Activated T-cell treated with anti-CD3 and anti-CD28 coated beads, Interleukin-2, amount 50 U/mL, for 4 hours (primary cell): ENCODE measurements at regions not wholly inside any gene's neighbourhood (a gene's known extent, or its start where the extent isn't known, plus 50 kb on each side); places are given as distances from the start of the nearest gene placed in this dataset.
"Not testable (repeated sequence)": the region's sequence is repeated elsewhere in the genome, so short reads cannot be mapped to it uniquely, and the experiment has no call there.

Experiments
- ATAC-seq, 2 donors: fragments of 200-7000 bp; cut with Tn5 transposase; one replicate each; pipeline ENCODE4 v1.10.0; 2021
- DNase-seq: peaks from one replicate; pipeline ENCODE4 v3.0.0-alpha.2; 2020
- H3K27me3 Mint-ChIP-seq: one replicate; pipeline ENCODE4 v1.8.0; 2021; ENCODE audit warnings: low read depth, mixed read lengths
- H3K36me3 Mint-ChIP-seq: one replicate; pipeline ENCODE4 v1.8.0; 2022; ENCODE audit warnings: mixed read lengths; ENCODE audit not compliant: insufficient read depth
- H3K4me1 Mint-ChIP-seq: one replicate; pipeline ENCODE4 v1.8.0; 2021; ENCODE audit warnings: low read depth, mixed read lengths
- H3K4me3 Mint-ChIP-seq: one replicate; pipeline ENCODE4 v1.8.0; 2021; ENCODE audit warnings: mild to moderate bottlenecking, moderate library complexity, mixed read lengths
- H3K9me3 Mint-ChIP-seq: one replicate; pipeline ENCODE4 v1.8.0; 2021; ENCODE audit warnings: mixed read lengths

- no peaks in the 10 kb centered on the region for H3K9me3 Mint-ChIP-seq
- peaks cover 15% of the 10 kb centered on the region for H3K27me3 Mint-ChIP-seq
- DNase-seq (no peak), ATAC-seq (no peak)
- no peaks in the 10 kb centered on the region for H3K4me1 Mint-ChIP-seq
- H3K36me3 Mint-ChIP-seq = no peaks in the 10 kb centered on the region
- no peak overlapping the region for H3K4me3 Mint-ChIP-seq
Observed at GRCh38 chr15:96160800-96161199, 169.7 kb upstream of the NR2F2 start.

- DNase-seq = no peak
- Mint-ChIP-seq H3K4me3 (no peak overlapping the region), H3K9me3 (no peaks in the 10 kb centered on the region), H3K4me1 (no peaks in the 10 kb centered on the region), H3K27me3 (peaks cover 20% of the 10 kb centered on the region), H3K36me3 (no peaks in the 10 kb centered on the region)
- no peak for ATAC-seq
Observed at GRCh38 chr15:96162322-96162721, 168.2 kb upstream of the NR2F2 start.

- no peak overlapping the region for H3K4me3 Mint-ChIP-seq
Observed at GRCh38 chr15:96165081-96165480, 165.4 kb upstream of the NR2F2 start.

GRCh38 chr15:96165775-96166174 lies 164.7 kb upstream of the NR2F2 start:
- ATAC-seq = no peak
- no peaks in the 10 kb centered on the region for H3K4me1 Mint-ChIP-seq
- DNase-seq = no peak
- H3K36me3 Mint-ChIP-seq = no peaks in the 10 kb centered on the region
- H3K27me3 Mint-ChIP-seq = peaks cover 23% of the 10 kb centered on the region
- H3K4me3 Mint-ChIP-seq = no peak overlapping the region
- peaks cover 4% of the 10 kb centered on the region for H3K9me3 Mint-ChIP-seq

More at GRCh38 chr15:96165081-96165480, 165.4 kb upstream of the NR2F2 start:
- no peak for ATAC-seq
- H3K9me3 Mint-ChIP-seq = peaks cover 4% of the 10 kb centered on the region
- H3K36me3 Mint-ChIP-seq = no peaks in the 10 kb centered on the region
- DNase-seq = no peak
- peaks cover 23% of the 10 kb centered on the region for H3K27me3 Mint-ChIP-seq
- no peaks in the 10 kb centered on the region for H3K4me1 Mint-ChIP-seq

GRCh38 chr15:96166223-96167200 lies 164.0 kb upstream of the NR2F2 start:
- peaks cover 23% of the 10 kb centered on the region for H3K27me3 Mint-ChIP-seq
- peaks cover 4% of the 10 kb centered on the region for H3K9me3 Mint-ChIP-seq
- no peaks in the 10 kb centered on the region for H3K36me3 Mint-ChIP-seq
- DNase-seq (no peak), ATAC-seq (no peak)
- H3K4me3 Mint-ChIP-seq = no peak overlapping the region
- H3K4me1 Mint-ChIP-seq = no peaks in the 10 kb centered on the region

GRCh38 chr15:96170616-96170978 lies 159.9 kb upstream of the NR2F2 start:
- H3K4me1 Mint-ChIP-seq, DNase-seq, ATAC-seq, H3K9me3 Mint-ChIP-seq, H3K36me3 Mint-ChIP-seq, H3K4me3 Mint-ChIP-seq: not testable (repeated sequence)
- peaks cover 18% of the 10 kb centered on the region for H3K27me3 Mint-ChIP-seq

GRCh38 chr15:96170979-96171739 lies 159.3 kb upstream of the NR2F2 start:
- ATAC-seq = no peak
- no peak for DNase-seq
- no peak overlapping the region for H3K4me3 Mint-ChIP-seq
- peaks cover 18% of the 10 kb centered on the region for H3K27me3 Mint-ChIP-seq
- no peaks in the 10 kb centered on the region for H3K4me1 Mint-ChIP-seq
- H3K36me3 Mint-ChIP-seq = no peaks in the 10 kb centered on the region
- H3K9me3 Mint-ChIP-seq = peaks cover 4% of the 10 kb centered on the region

GRCh38 chr15:96171853-96172296 lies 158.6 kb upstream of the NR2F2 start:
- peaks cover 4% of the 10 kb centered on the region for H3K9me3 Mint-ChIP-seq
- ATAC-seq (no peak), DNase-seq (no peak)
- H3K4me1 Mint-ChIP-seq = no peaks in the 10 kb centered on the region
- no peak overlapping the region for H3K4me3 Mint-ChIP-seq
- H3K27me3 Mint-ChIP-seq = peaks cover 14% of the 10 kb centered on the region
- no peaks in the 10 kb centered on the region for H3K36me3 Mint-ChIP-seq

GRCh38 chr15:96172417-96172816 lies 158.1 kb upstream of the NR2F2 start:
- peaks cover 12% of the 10 kb centered on the region for H3K27me3 Mint-ChIP-seq
- H3K4me1 Mint-ChIP-seq = no peaks in the 10 kb centered on the region
- H3K9me3 Mint-ChIP-seq = peaks cover 4% of the 10 kb centered on the region
- ATAC-seq = no peak
- DNase-seq = no peak
- no peaks in the 10 kb centered on the region for H3K36me3 Mint-ChIP-seq
- H3K4me3 Mint-ChIP-seq = no peak overlapping the region

- no peaks in the 10 kb centered on the region for H3K9me3 Mint-ChIP-seq
- DNase-seq (no peak), ATAC-seq (no peak)
- no peak overlapping the region for H3K4me3 Mint-ChIP-seq
- H3K36me3 Mint-ChIP-seq = no peaks in the 10 kb centered on the region
- H3K4me1 Mint-ChIP-seq = no peaks in the 10 kb centered on the region
- H3K27me3 Mint-ChIP-seq = peaks cover 5% of the 10 kb centered on the region
Observed at GRCh38 chr15:96176831-96177230, 153.7 kb upstream of the NR2F2 start.

- H3K4me3 Mint-ChIP-seq = no peak overlapping the region
- peaks cover 5% of the 10 kb centered on the region for H3K27me3 Mint-ChIP-seq
- no peaks in the 10 kb centered on the region for H3K4me1 Mint-ChIP-seq
- H3K9me3 Mint-ChIP-seq = no peaks in the 10 kb centered on the region
- ATAC-seq (no peak), DNase-seq (no peak)
- H3K36me3 Mint-ChIP-seq = no peaks in the 10 kb centered on the region
Observed at GRCh38 chr15:96177279-96177678, 153.2 kb upstream of the NR2F2 start.

GRCh38 chr15:96180087-96180748 lies 150.3 kb upstream of the NR2F2 start:
- ATAC-seq (no peak), DNase-seq (no peak)
- H3K36me3 Mint-ChIP-seq = no peaks in the 10 kb centered on the region
- no peaks in the 10 kb centered on the region for H3K4me1 Mint-ChIP-seq
- H3K9me3 Mint-ChIP-seq = no peaks in the 10 kb centered on the region
- no peak overlapping the region for H3K4me3 Mint-ChIP-seq
- peaks cover 5% of the 10 kb centered on the region for H3K27me3 Mint-ChIP-seq

- H3K27me3 Mint-ChIP-seq = peaks cover 5% of the 10 kb centered on the region
- no peaks in the 10 kb centered on the region for H3K9me3 Mint-ChIP-seq
- no peaks in the 10 kb centered on the region for H3K4me1 Mint-ChIP-seq
- no peaks in the 10 kb centered on the region for H3K36me3 Mint-ChIP-seq
- ATAC-seq (no peak), DNase-seq (no peak)
- no peak overlapping the region for H3K4me3 Mint-ChIP-seq
Observed at GRCh38 chr15:96181217-96181616, 149.3 kb upstream of the NR2F2 start.

GRCh38 chr15:96181873-96182301 lies 148.6 kb upstream of the NR2F2 start:
- Mint-ChIP-seq H3K4me1 (no peaks in the 10 kb centered on the region), H3K27me3 (peaks cover 5% of the 10 kb centered on the region), H3K36me3 (no peaks in the 10 kb centered on the region), H3K4me3 (no peak overlapping the region), H3K9me3 (no peaks in the 10 kb centered on the region)
- no peak for ATAC-seq
- DNase-seq = no peak
